NCI-H82 (cell line): ENCODE measurements at regions not wholly inside any gene's neighbourhood (a gene's known extent, or its start where the extent isn't known, plus 50 kb on each side); places are given as distances from the start of the nearest gene placed in this dataset.

Experiments
- DNase-seq: peaks from one replicate; lab custom pipeline; 2025; lab: John Stamatoyannopoulos, UW

- no peak for DNase-seq
Observed at GRCh38 chr14:101179691-101180211, 276.2 kb upstream of the RTL1 start.

GRCh38 chr14:101181446-101182313, 278.2 kb upstream of the RTL1 start:
- DNase-seq, result no peak

- no peak for DNase-seq
Observed at GRCh38 chr14:101182476-101182875, 279.0 kb upstream of the RTL1 start.

- DNase-seq, result peak; percentile 50
Observed at GRCh38 chr14:101183376-101184103, 280.0 kb upstream of the RTL1 start.

GRCh38 chr14:101184104-101184455, 280.6 kb upstream of the RTL1 start:
- no peak for DNase-seq

- no peak for DNase-seq
Observed at GRCh38 chr14:101184572-101184971, 281.1 kb upstream of the RTL1 start.

GRCh38 chr14:101185073-101185835, 281.7 kb upstream of the RTL1 start:
- no peak for DNase-seq

- no peak for DNase-seq
Observed at GRCh38 chr14:101185946-101186345, 282.4 kb upstream of the RTL1 start.

- DNase-seq, result peak; percentile 11
Observed at GRCh38 chr14:101186544-101186943, 283.0 kb upstream of the RTL1 start.

- no peak for DNase-seq
Observed at GRCh38 chr14:101186992-101187815, 283.7 kb upstream of the RTL1 start.

GRCh38 chr14:101187816-101188570, 284.5 kb upstream of the RTL1 start:
- no peak for DNase-seq

- DNase-seq, result no peak
Observed at GRCh38 chr14:101188571-101188915, 285.0 kb upstream of the RTL1 start.

GRCh38 chr14:101189266-101189665, 285.7 kb upstream of the RTL1 start:
- no peak for DNase-seq

- DNase-seq, result no peak
Observed at GRCh38 chr14:101189962-101190560, 286.5 kb upstream of the RTL1 start.

GRCh38 chr14:101191101-101191720, 287.7 kb upstream of the RTL1 start:
- DNase-seq, result no peak

- no peak for DNase-seq
Observed at GRCh38 chr14:101191721-101192660, 288.5 kb upstream of the RTL1 start.

- DNase-seq, result no peak
Observed at GRCh38 chr14:101192661-101193000, 289.1 kb upstream of the RTL1 start.

GRCh38 chr14:101193106-101193844, 289.8 kb upstream of the RTL1 start:
- no peak for DNase-seq
